ENCODE measurements at regions not wholly inside any gene's neighbourhood (a gene's known extent, or its start where the extent isn't known, plus 50 kb on each side); places are given as distances from the start of the nearest gene placed in this dataset.
A peak's percentile ranks its signal among the peaks of the same experiment; 100 is the strongest.
"Not testable (repeated sequence)": the region's sequence is repeated elsewhere in the genome, so short reads cannot be mapped to it uniquely, and the experiment has no call there.

GRCh38 chr6:28809947-28810658 lies 113.7 kb downstream of the TRIM27 start:
- no peak for DNase-seq

- no peak for DNase-seq
These were observed 113.1 kb downstream of the TRIM27 start for GRCh38 chr6:28810659-28811053.

GRCh38 chr6:28811873-28812272 lies 111.9 kb downstream of the TRIM27 start:
- no peak for DNase-seq

- no peak for DNase-seq
These were observed 110.8 kb downstream of the TRIM27 start for GRCh38 chr6:28812778-28813569.

GRCh38 chr6:28814032-28814976 lies 109.5 kb downstream of the TRIM27 start:
- DNase-seq: no peak

GRCh38 chr6:28816339-28816908 lies 107.4 kb downstream of the TRIM27 start:
- DNase-seq: no peak

- no peak for DNase-seq
These were observed 106.6 kb downstream of the TRIM27 start for GRCh38 chr6:28816909-28817807.

GRCh38 chr6:28817808-28818145 lies 106.0 kb downstream of the TRIM27 start:
- DNase-seq: no peak

- DNase-seq: no peak
These were observed 98.7 kb downstream of the TRIM27 start for GRCh38 chr6:28824793-28825731.

GRCh38 chr6:28825732-28826293 lies 98.0 kb downstream of the TRIM27 start:
- DNase-seq: no peak

- DNase-seq: not testable (repeated sequence)
These were observed 92.1 kb downstream of the TRIM27 start for GRCh38 chr6:28831683-28832082.

- DNase-seq: not testable (repeated sequence)
These were observed 87.1 kb downstream of the TRIM27 start for GRCh38 chr6:28836703-28837102.

GRCh38 chr6:28838289-28838633 lies 85.5 kb downstream of the TRIM27 start:
- DNase-seq: peak; percentile 64

GRCh38 chr6:28838634-28839442 lies 84.9 kb downstream of the TRIM27 start:
- DNase-seq: peak; percentile 81

- no peak for DNase-seq
These were observed 84.2 kb downstream of the TRIM27 start for GRCh38 chr6:28839443-28840120.

- no peak for DNase-seq
These were observed 82.5 kb downstream of the TRIM27 start for GRCh38 chr6:28841290-28841689.

GRCh38 chr6:28848756-28849155 lies 75.0 kb downstream of the TRIM27 start:
- DNase-seq: not testable (repeated sequence)
